ENCODE measurements at regions not wholly inside any gene's neighbourhood (a gene's known extent, or its start where the extent isn't known, plus 50 kb on each side); places are given as distances from the start of the nearest gene placed in this dataset.

- TF ChIP-seq EZH2 (IDR thresholded peaks at IDR 0.05; ENCODE audit: low read length, unreplicated experiment), result no peak
- TF ChIP-seq CTCF (conservative IDR thresholded peaks at IDR 0.05; ENCODE audit: low read depth, low read length), result no peak
- TF ChIP-seq EZH2phosphoT487 (IDR thresholded peaks at IDR 0.05; ENCODE audit: borderline replicate concordance, low read length), result no peak
These were observed 271.8 kb upstream of the ZFHX3 start for GRCh38 chr16:73319737-73320136.

Data from PC-3 (cell line).